ENCODE measurements at regions not wholly inside any gene's neighbourhood (a gene's known extent, or its start where the extent isn't known, plus 50 kb on each side); places are given as distances from the start of the nearest gene placed in this dataset.

DNA sequence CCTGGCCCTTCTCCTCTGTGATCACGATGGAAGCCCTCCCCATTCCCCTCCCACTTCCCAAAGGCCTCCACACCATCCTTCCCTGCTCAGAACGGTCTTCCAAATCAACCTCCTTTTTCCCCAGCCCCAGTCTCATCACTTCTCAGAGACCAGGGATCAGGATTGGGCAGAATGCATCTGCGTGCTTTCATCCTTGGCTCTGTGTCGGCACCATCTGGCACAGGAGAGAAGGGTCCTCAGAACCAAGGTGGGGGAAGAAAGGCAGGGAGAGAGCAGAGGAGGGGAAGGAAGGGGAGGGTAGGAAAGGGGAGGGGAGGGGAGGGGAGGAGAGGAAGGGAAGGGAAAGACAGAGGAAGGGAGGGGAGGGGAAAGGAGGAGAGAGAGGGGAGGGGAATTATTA lies 52.4 kb upstream of the FICD start:
- no peak for DNase-seq

DNA sequence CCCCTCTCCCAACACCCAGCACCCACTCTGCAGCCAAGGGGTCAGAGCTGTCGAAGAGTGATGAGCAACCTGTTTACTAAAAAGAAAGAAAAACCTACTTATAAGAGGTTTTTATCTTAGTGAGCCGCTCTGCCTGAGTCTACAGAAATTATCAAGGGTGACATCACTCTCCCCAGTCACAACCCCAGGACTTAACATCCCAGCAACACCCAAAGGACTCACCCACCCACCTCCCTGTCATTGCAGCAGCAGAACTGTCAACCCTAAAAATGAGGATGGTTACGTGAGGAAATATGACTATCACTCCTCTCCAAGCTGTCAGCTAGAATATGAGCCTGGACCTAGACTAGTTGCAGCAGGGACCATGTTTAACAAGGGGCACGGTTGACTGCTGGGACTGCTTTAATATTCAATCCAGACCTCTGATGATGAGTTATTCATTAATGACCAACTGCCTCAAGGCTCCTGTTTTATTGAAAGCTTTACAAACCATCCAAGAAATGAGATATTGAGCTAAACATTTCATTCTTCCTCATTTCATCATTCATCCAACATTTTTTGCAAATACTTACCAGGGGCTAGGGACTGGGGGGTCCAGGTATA lies 53.9 kb upstream of the FICD start:
- peak; percentile 11 for DNase-seq

DNA sequence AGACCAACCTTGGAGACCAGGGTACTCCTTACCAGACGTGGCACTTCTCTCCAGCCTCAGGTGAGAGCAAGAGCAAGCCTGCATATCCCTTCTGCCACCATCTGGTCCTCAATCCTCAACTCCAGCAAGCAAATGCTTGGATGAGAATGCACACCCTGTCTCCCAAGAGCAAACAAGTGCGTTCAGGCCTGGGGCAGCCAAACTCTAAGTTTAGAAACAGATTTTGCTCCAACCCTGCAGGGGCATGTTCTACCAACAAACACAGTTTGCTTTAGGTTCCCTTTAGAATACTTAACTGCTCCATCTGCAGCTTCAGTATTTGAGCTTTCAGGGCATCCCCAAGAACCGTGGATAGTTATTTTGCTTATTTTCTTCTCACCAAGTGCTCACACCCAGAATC lies 55.9 kb upstream of the FICD start:
- no peak for DNase-seq

DNA sequence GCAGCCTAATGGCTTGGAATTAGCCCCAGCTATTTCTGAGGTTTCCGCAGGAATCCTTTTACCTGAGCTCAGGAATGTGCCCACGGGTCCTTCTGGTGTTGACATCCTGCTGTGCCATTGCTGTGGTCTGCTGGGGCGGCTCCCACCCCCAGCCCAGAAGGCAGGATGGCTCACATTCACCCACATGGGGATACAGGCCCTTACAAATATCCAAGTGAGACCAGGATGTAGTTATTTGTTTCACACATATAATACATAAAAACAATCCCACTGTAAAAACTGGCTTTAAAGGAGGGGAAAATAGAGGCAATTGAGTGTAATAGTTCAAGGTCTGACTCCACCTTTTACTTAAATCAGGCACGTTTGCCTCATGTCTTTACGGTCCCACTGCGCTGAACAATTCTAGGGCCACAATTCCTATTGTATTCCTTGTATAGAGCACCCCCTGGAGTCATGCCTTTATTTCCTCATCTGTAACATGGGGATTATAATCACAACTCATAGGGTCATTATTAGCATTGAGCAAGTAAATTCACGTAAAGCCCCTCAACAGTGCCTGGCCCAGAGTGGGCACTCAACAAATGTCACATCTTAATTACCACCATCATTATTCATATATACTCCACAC lies 57.2 kb upstream of the FICD start:
- DNase-seq = no peak

DNA sequence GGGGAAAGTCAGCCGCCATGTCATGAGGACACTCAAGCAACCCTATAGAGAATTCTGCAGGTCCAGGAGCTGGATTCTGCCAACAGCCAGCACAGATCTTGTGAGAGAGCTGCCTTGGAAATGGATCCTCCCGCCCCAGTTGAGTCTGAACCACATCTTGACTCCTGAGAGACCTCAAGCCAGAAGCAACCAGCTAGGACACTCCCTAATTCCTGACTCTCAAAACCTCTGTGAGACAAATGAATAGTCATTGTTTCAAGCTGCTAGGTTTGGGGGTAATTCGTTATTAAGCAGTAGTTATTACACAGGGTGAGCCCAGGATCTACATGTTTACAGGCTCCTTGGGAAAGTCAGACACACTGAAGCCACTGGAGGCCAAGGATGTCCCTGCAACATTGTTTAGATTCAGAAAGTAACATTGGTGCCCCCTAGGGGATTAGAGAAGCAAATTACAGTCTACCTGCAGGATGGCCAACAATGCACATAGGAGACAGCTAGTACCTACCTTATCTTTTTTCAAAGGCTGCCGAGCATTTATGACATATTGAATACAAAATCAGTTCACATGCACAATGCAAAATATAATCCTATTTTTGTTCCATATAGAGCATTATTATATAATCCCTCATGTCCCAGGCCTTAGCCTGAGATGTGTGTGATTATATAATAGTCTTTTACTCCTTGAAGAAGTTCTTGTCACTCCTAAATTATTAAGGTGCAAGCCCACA lies 57.9 kb upstream of the FICD start:
- DNase-seq = peak; percentile 27

DNA sequence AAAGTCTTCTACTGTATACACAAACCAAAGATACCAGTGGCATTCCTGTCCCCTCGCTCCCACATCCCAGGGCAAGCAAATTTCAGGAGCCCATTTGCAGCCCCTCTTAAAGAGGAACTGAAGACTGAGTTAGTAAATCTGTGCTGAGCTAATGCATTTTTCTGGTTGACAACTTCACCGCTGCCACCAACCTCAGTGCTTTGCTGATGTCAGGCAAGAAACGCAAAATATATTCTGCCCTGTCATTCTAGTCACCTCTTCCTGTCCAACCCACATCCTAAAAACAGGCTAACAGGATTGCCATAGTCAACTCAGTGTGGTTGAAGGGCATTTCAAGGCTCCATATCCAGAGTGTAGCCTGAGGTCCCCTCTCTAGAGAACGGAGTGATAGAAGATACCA lies 59.4 kb upstream of the FICD start:
- no peak for DNase-seq

DNA sequence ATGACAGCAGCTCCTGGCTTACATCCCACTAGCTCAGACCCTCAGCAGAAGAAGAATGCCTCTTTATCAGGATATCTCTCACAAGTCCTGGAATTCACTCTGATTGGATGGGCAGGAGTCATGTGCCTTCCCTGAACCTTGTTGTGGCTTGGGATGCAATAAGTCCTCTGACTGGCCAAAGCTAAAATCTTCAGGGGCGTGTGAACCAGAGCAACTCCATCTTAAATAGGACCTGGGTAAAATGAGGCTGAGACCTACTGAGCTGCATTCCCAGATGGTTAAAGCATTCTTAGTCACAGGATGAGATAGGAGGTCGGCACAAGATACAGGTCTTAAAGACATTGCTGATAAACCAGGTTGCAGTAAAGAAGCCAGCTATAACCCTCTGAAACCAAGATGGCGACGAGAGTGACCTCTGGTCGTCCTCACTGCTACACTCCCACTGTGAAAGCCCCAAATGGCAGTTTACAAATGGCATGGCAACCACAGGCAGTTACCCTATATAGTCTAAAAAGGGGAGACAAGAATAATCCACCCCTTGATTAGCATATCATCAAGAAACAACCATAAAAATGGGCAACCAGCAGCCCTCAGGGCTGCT lies 60.4 kb upstream of the FICD start:
- no peak for DNase-seq

DNA sequence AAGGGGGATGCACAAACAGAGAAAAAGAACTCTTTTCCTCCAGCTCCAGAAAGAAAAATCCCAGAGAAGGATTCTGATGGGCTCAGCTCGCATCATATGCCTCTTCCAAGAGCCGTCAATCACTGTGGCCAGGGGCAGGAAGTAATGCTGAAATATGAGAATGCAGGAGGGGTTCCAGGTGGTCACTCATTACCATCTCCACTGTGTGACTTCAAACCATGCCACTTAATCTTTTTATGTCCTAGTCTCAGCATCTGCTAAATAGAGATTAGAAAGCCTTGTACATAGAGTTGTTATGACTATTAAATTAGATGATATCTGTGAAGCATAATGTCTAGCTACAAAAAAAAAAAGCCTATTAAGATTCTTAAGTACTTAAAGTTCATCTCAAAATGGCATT lies 65.6 kb upstream of the FICD start:
- DNase-seq = no peak

DNA sequence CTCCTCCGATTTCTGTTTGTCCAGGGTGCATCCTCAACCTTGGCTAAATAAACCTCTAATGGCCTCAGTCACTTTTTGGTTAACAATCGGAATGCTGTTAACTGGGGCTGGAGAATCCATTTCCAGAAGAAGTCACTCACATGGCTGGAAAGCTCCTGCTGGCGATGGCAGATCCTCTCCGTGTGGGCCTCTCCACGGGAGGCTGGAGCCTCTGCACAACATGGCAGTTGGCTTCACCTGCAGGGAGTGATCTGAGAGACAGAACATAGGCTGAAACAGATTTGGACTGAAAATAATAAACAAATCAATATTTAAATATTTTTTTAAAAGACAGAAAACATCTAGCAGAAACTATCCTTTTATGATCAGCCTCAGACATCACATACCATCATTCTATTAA lies 66.8 kb upstream of the FICD start:
- DNase-seq = no peak

DNA sequence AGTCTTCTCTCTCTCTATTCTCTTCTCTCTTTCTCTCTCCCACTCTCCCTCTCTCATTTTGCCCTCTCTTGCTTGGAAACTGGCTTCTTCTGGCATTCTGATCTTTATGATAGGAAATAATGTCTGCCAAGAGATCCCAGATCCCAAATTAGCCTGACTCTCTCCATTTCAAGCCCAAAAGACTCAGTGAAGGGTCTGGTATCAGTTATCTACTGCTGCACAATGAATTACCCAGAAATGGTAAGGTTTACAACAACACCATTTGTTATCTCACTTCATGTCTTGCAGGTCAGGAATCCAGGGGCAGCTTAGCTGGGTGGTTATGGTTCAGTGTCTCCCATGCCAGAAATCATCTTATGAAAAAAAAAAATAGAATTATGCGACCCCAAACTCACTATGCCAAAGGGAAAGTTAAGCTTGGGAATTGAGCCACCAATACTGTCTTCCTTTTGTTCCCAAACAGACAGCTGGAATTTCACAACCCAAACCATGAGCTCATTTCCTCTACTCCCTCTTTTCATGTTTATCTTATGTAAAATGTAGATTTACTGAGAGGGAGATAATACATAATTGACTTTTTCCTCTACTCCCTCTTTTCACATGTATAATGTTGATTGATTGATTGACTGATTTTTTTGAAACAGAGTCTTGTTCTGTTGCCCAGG lies 67.8 kb upstream of the FICD start:
- no peak for DNase-seq

DNA sequence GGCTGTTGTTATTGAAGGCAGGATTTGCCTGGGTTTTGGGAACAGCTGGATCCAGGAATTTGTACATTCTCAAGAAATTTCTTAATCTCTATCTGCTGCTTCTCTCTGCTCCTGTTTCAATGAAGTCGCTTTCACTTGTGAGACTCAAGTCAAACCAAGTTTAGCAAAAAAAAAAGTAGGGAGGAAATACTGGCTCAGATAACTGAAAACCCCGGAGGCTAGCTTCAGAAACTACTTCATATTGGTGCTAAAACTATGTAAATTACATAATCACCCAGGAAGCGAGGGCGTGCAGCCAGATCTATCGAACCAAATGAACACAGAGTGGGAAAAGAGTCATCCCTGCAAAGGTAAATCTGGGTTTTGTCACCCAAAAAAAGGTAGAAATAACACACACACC lies 68.3 kb upstream of the FICD start:
- no peak for DNase-seq

DNA sequence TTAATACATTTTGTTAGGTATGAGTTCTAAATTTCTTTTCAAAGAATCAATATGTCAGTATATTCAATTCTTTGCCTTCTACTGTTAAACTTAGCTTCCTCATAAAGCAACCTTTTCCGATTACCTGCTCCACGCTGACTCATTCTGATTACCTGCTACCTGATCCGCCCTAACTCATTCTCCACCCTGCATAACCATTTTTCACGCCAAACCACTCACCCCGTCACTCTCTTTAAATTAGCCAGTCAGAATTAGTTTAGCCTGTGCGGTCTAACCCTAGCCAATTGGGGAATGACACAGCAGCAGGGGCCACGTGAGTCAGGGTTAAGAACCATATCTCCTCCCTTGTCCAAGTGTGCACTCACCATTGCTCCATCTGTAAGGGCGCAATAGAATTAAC lies 72.2 kb upstream of the FICD start:
- no peak for DNase-seq

DNA sequence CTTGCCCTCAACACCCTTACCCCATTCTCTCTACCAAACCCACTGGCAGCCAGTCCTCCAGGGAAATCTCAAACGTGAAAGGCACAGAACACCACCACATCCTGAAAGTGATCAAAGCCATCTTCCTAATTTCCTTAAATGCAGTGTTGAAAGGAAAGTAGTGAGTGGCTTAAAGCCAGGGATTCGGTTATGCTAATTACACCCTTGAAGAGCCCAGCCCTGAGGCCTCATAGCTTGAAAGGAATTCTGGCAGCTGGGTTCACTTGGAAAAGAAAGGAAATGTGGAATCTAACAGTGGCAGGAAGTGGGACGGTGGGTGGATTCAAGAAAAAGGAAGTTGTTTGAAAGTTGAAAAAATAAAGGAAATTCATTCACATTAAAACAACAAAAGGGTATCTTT lies 73.0 kb upstream of the FICD start:
- DNase-seq = no peak

DNA sequence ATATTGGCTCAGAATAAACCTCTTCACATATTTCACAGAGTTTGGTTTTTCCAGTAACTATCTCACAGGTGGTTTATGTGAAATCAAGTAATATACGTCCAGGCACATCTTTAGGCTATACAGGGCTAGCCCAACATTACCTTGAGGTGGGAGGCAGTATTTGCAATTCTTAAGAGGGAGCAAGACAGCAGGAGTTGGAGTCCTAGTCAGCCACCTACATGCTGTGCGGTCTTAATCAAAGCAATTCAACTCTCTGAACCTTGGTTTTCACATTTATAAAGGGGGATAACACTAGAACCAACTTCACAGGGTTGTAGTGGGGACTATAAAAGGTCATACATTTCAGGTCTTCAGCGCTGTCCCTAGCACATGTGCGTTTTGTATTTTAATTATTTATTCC lies 73.5 kb upstream of the FICD start:
- no peak for DNase-seq

DNA sequence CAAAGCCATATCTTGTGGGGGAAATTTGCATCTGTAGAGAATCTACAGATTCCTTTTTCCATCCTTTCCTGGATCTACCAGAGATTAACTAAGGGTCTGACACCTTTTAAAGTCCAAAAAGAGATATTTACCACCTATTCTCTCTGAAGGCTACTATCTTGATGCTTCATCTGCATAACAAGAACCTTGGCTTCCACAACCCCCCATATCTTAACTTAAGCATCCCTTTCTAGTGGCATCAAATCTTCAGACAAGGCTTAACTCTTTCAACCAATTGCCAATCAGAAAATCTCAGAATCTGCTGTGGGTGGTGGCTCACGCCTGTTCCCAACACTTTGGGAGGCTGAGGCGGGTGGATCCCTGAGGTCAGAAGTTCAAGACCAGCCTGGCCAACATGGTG lies 74.3 kb upstream of the FICD start:
- no peak for DNase-seq

DNA sequence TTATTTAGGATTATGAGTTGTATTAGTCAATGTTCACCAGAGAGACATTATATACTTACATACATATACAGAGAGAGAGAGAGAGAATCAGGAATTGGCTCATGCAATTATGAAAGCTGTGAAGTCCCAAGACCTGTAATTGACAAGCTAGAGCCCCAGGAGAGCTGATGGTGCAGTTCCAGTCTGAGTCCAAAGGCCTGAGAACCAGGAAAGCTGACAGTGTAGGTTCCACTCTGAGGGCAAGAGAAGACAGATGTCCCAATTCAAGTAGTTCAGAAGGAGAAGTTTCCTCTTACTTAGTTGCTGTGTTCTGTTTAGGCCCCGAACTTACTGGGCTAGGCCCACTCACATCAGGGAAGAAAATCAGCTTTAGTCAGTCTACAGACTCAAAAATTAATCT lies 76.4 kb upstream of the FICD start:
- no peak for DNase-seq

DNA sequence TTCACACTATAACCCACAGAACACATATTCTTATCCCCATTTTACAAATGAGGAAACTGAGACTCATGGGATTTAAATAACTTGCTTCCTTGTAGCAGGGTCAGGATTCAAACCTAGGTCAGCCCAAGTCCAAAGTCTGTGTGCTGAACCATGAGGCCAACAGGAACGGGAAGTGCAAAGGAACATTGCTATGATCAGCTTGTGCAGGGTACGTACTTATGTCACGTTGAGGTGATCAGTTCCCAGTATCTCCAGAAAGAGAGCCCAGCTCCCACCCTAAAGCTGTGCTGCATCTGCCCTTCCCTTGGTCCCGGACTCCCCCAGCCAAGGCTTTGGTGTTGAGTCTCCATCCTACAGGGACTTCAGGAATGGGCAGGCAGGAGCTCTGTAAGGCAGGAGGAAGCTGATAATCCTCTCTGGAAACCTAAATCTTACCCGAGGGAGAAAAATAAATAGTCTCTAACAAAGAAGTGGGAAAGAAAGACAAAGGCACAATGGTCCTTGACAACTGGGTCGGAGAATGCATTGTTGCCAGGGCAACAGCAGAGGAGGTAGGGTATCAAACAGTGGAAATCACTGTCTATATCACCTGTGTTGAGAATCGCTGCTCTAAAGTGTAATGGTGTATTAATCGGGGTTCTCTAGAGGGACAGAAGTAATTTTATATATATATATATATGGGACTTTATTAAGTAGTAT lies 82.5 kb upstream of the FICD start:
- no peak for DNase-seq

DNA sequence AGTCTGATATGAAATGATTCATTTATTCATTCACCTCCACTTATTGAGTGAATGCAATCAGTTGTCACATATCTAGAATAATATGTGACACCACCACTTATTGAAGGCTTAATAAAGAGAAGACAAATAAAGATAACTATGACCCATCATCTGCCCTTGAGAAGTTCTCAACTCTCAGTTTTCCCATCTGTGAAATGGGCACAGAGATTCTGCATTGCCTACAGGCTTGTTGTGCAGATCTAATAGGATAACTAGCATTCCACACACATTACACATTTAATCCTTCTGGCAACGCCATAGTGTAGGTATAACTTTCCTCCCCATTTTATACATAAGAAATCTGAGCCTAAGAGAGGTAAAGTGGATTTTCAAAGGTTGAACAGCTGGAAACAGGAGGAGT lies 84.2 kb upstream of the FICD start:
- no peak for DNase-seq

DNA sequence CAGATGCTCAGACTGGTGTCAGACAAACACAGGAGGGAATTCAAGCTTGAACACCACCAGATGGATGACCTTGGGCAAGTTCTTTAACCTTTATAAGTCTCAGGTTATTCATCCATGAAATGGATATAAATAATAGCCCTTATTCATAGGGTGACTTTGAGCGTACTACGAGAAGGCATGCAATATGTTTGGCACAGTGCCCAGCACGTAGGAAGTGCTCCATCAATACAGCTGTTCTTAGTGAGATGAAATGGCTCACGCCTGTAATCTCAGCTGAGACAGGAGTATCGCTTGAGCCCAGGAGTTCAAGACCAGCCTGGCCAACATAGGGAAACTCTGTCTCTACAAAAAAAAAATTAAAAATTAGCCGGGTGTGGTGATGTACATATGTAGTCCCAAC lies 84.8 kb upstream of the FICD start:
- DNase-seq = no peak

DNA sequence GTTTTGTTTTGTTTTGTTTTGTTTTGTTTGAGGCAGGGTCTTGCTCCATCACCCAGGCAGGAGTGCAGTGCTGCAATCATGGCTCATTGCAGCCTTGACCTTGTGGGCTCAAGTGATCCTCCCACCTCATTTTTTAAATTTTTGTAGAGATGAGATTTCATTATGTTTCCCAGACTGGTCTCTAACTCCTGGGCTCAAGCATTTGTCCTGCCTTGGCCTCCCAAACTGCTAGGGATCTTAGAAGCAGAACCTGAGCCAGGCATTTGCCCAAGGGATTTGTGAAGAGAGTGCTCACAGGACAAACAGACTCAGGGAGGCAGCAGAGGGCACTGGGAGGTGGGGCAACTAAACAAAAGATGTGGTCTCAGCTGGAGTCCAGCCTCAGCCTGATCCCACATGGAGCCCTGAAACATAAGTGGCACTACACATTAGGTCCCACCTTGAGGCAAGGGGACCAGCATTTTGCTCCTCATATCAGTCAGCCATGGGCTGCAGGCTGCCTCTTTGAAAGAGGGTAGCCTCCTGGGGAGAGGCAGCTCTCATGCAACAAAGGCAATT lies 86.2 kb upstream of the CMKLR1 start:
- no peak for DNase-seq

DNA sequence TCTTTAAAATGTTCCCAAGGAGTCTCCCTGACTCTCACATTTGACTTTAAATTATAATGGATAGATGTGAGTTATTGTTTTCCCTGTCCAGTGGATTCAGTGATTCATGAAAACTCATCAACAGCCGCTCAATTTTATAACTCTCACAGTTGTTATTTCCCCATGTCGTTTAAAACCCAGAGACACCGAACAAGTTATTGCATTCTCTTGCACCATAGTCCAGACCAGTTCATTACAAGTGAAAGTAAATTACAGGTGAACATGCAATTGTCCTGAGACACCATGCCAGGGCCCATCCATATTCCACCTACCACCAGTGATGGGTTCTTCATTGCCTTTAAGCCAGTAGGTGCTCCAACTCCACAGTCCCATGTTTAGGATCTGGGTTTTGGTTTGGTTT lies 85.7 kb upstream of the CMKLR1 start:
- no peak for DNase-seq

DNA sequence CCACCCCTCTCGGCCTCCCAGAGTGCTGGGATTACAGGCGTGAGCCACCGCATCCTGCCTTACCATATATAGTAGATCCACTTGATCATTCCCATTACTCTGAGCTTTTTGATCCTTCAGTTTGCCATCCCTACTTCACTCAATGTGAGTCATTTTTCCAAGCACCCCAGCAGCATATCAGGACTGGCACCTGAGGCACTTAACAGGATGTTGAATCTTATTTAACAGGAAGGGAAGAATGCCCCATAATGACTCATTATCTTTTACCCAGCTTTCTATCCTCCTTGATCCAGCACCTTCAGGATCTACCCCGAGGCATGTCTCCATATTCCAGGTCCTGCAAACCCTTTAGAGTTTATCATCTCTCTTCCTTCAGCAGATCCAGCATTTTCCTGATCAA lies 84.9 kb upstream of the CMKLR1 start:
- no peak for DNase-seq
